ENCODE measurements at regions not wholly inside any gene's neighbourhood (a gene's known extent, or its start where the extent isn't known, plus 50 kb on each side); places are given as distances from the start of the nearest gene placed in this dataset.

DNA sequence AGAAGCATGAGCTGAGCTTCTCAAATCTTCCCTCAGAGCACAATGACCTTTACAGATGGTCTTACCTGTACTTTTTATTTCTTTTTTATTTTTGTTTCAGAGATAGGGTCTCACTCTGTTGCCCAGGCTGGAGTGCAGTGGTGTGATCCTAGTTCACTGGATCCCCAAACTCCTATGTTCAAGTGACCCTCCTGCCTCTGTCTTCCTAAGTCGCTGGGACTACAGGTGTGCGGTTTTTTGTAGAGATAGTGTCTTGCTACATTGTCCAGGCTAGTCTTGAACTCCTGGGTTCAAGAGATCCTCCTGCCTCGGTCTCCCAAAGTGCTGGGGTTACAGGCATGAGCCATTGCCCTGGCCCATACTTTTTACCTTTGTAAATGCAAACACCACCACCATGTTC lies 56.0 kb upstream of the LPGAT1 start:
- no peak for TF ChIP-seq SIRT6 (IDR thresholded peaks at IDR 0.05; ENCODE audit: low read length)
- TF ChIP-seq RFX5 (IDR thresholded peaks at IDR 0.05; ENCODE audit: borderline replicate concordance, low read depth, low read length) = no peak
- no peak for TF ChIP-seq KDM1A (IDR thresholded peaks at IDR 0.05; ENCODE audit: borderline replicate concordance, low read length)
- TF ChIP-seq EZH2 (IDR thresholded peaks at IDR 0.05; ENCODE audit: low read depth, low read length, severe bottlenecking) = no peak
